ENCODE measurements at regions not wholly inside any gene's neighbourhood (a gene's known extent, or its start where the extent isn't known, plus 50 kb on each side); places are given as distances from the start of the nearest gene placed in this dataset.

DNA sequence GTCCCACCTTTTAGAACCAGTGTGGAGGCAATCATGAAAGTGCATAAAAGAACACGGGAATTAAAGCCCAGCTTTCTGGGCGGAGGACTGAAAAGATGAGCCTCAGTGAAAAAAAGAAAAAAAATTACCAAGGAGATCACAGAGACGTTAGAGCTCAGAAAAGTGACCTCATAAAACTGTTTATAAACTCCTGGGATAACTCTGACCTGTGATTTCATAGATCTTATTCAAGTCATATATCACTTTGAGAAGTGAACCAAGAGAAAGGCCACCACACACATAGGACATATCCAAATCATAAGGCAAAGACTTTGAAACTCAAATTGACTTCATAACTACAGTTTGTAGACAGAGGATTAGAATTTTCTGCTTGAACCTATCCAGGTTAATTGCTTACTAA, 90.1 kb downstream of the KCNJ2 start:
- TF ChIP-seq, protein P1, sequence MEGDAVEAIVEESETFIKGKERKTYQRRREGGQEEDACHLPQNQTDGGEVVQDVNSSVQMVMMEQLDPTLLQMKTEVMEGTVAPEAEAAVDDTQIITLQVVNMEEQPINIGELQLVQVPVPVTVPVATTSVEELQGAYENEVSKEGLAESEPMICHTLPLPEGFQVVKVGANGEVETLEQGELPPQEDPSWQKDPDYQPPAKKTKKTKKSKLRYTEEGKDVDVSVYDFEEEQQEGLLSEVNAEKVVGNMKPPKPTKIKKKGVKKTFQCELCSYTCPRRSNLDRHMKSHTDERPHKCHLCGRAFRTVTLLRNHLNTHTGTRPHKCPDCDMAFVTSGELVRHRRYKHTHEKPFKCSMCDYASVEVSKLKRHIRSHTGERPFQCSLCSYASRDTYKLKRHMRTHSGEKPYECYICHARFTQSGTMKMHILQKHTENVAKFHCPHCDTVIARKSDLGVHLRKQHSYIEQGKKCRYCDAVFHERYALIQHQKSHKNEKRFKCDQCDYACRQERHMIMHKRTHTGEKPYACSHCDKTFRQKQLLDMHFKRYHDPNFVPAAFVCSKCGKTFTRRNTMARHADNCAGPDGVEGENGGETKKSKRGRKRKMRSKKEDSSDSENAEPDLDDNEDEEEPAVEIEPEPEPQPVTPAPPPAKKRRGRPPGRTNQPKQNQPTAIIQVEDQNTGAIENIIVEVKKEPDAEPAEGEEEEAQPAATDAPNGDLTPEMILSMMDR (conservative IDR thresholded peaks at IDR 0.05): no peak
- no peak for TF ChIP-seq EZH2 (IDR thresholded peaks at IDR 0.05; ENCODE audit: low read depth)

All from PC-9 (cell line).